GM13977 (cell line): ENCODE measurements at regions not wholly inside any gene's neighbourhood (a gene's known extent, or its start where the extent isn't known, plus 50 kb on each side); places are given as distances from the start of the nearest gene placed in this dataset.
"Not testable (repeated sequence)": the region's sequence is repeated elsewhere in the genome, so short reads cannot be mapped to it uniquely, and the experiment has no call there.

Source experiments
- DNase-seq: peaks from one replicate; pipeline ENCODE4 v3.0.0; 2012; ENCODE audit warnings: low spot score
- CTCF ChIP-seq: IDR thresholded peaks from 2 replicates; pipeline ENCODE4 v1.5.1; 2012; ENCODE audit warnings: mild to moderate bottlenecking, control low read depth; ENCODE audit not compliant: insufficient read depth; ENCODE audit errors: extremely low read depth, missing control alignments
- in situ Hi-C: fragments of 300-500 bp; cut with MboI; formaldehyde crosslinking; loops from one replicate; pipeline ENCODE4 v1.12.0; 2022; ENCODE audit warnings: low sequenced_read_pairs, low pct_unique_long_range_greater_than_20kb, mixed read lengths, inconsistent platforms; ENCODE audit not compliant: unreplicated experiment

GRCh38 chr3:106092792-106093191 is 224.0 kb upstream of the CBLB start:
- TF ChIP-seq CTCF, result no peak
- in situ Hi-C loops, result no loop called here
- DNase-seq, result no peak

- no peak for DNase-seq
- in situ Hi-C loops, result no loop called here
- no peak for TF ChIP-seq CTCF
Measured at GRCh38 chr3:106093616-106094015, 224.8 kb upstream of the CBLB start.

GRCh38 chr3:106097817-106098435 is 229.1 kb upstream of the CBLB start:
- DNase-seq, result no peak

GRCh38 chr3:106103383-106103782 is 234.6 kb upstream of the CBLB start:
- in situ Hi-C loops, result no loop called here
- no peak for TF ChIP-seq CTCF
- no peak for DNase-seq

More at GRCh38 chr3:106097817-106098435, 229.1 kb upstream of the CBLB start:
- no peak for TF ChIP-seq CTCF
- in situ Hi-C loops, result no loop called here

- DNase-seq, result no peak
- TF ChIP-seq CTCF, result no peak
- in situ Hi-C loops, result no loop called here
Measured at GRCh38 chr3:106104078-106104477, 235.3 kb upstream of the CBLB start.

DNA sequence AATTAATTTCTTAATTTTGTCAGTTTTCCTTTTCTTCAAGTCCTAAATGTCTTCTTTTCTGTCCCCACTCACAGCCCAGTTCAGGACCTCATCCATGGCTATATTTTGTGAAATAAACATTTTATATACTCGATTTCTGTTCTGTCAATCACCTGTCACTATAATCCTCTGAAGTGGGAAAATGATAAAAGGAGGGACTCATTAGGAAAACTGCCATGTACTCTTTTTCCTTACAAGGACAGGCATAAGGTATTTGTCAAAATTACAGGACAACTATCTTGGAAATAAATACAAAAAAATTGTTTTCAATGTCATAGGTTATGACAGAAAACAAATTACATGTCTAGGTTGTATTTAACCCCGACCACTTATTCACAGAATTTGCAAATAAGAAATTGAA is 240.1 kb upstream of the CBLB start:
- TF ChIP-seq CTCF, result no peak
- DNase-seq, result no peak
- in situ Hi-C loops, result no loop called here

- in situ Hi-C loops, DNase-seq: not testable (repeated sequence)
Measured at GRCh38 chr3:106112561-106112960, 243.7 kb upstream of the CBLB start.
